Endothelial cell of umbilical vein (primary cell): ENCODE measurements at regions not wholly inside any gene's neighbourhood (a gene's known extent, or its start where the extent isn't known, plus 50 kb on each side); places are given as distances from the start of the nearest gene placed in this dataset.

ENCODE experiments used
- BruUV-seq: library from RNA; stranded (reverse); fragments of 400-500 nt; replicated peaks from 2 replicates; lab custom pipeline; 2021; lab: Mats Ljungman, UMichigan
- CTCF ChIA-PET: fragments of 300-600, 350-600 bp; sonication (Branson Sonifier 250); formaldehyde crosslinking; loops from one replicate; lab custom pipeline; 2021; ENCODE audit warnings: antibody characterized with exemption, inconsistent platforms; lab: Charles Lee
- POLR2A ChIA-PET: fragments of 300-600, 350-600 bp; sonication (Branson Sonifier 250); formaldehyde crosslinking; loops from one replicate; lab custom pipeline; 2021; ENCODE audit warnings: antibody characterized with exemption, inconsistent platforms; lab: Charles Lee
- DNase-seq: peaks from one replicate; pipeline ENCODE4 v3.0.0-alpha.2; 2011; ENCODE audit warnings: low read depth, low spot score
- FAIRE-seq: peaks from 2 replicates; lab custom pipeline; 2011; peaks lifted over from hg19 to GRCh38; lab: Jason Lieb, UNC
- H2AFZ ChIP-seq: 2 replicates; pipeline ENCODE4 v1.6.0; 2012; ENCODE audit warnings: low read depth, low read length, control low read depth, inconsistent platforms
- H3K27ac ChIP-seq: 2 replicates; pipeline ENCODE4 v1.5.1; 2011; ENCODE audit warnings: low read depth, mild to moderate bottlenecking, control low read depth, low read length, moderate library complexity; ENCODE audit not compliant: insufficient read depth
- H3K27me3 ChIP-seq, 2 experiments: 2 replicates each; pipeline versions ENCODE4 v1.6.0 to v1.6.1; 2011; ENCODE audit warnings: low read length in 2 of 2, mixed read lengths in 1 of 2; ENCODE audit not compliant: control insufficient read depth in 2 of 2, insufficient read depth in 2 of 2
- H3K36me3 ChIP-seq, 2 experiments: 2 replicates in 1 of 2; 3 replicates in 1 of 2; pipeline ENCODE4 v1.5.1; 2011; ENCODE audit warnings: low read length in 2 of 2, mild to moderate bottlenecking in 1 of 2, moderate library complexity in 1 of 2; ENCODE audit not compliant: control insufficient read depth in 2 of 2, insufficient read depth in 2 of 2; ENCODE audit errors: extremely low read depth in 1 of 2
- H3K4me1 ChIP-seq: 3 replicates; pipeline ENCODE4 v1.5.1; 2011; ENCODE audit warnings: mild to moderate bottlenecking, low read length; ENCODE audit not compliant: control insufficient read depth, insufficient read depth; ENCODE audit errors: extremely low read depth
- H3K4me2 ChIP-seq: 2 replicates; pipeline ENCODE4 v1.6.1; 2011; ENCODE audit warnings: low read length, control low read depth, mixed read lengths; ENCODE audit not compliant: insufficient read depth
- H3K4me3 ChIP-seq, 3 experiments: fragments of 200-600 bp in 1 of 3; sonication (generic), shearing (Covaris generic) in 1 of 3; replicated peaks in 1 of 3; 2 replicates each; pipeline ENCODE4 v1.5.1; 2011 to 2016; ENCODE audit warnings: control low read depth in 3 of 3, low read length in 3 of 3, mild to moderate bottlenecking in 2 of 3, inconsistent platforms in 1 of 3, low read depth in 1 of 3, moderate library complexity in 1 of 3; ENCODE audit not compliant: insufficient read depth in 1 of 3
- H3K79me2 ChIP-seq: 2 replicates; pipeline ENCODE4 v1.6.0; 2012; ENCODE audit warnings: low read length, inconsistent platforms; ENCODE audit not compliant: control insufficient read depth, insufficient read depth
- H3K9ac ChIP-seq: replicated peaks from 2 replicates; pipeline ENCODE3; 2011; ENCODE audit warnings: low read length, control low read depth; ENCODE audit not compliant: insufficient read depth; ENCODE audit errors: extremely low read depth
- H3K9me1 ChIP-seq: replicated peaks from 3 replicates; pipeline ENCODE4 v1.6.0; 2011; ENCODE audit warnings: mild to moderate bottlenecking, low read length; ENCODE audit not compliant: control insufficient read depth, insufficient read depth; ENCODE audit errors: extremely low read depth
- H3K9me3 ChIP-seq: replicated peaks from 2 replicates; pipeline ENCODE4 v1.5.1; 2012; ENCODE audit warnings: low read length, inconsistent platforms; ENCODE audit not compliant: control insufficient read depth, insufficient read depth
- H4K20me1 ChIP-seq: replicated peaks from 2 replicates; pipeline ENCODE3; 2011; ENCODE audit warnings: mild to moderate bottlenecking, low read length; ENCODE audit not compliant: control insufficient read depth, insufficient read depth; ENCODE audit errors: extremely low read depth
- EZH2 ChIP-seq: IDR thresholded peaks from 2 replicates; pipeline ENCODE4 v1.6.1; 2012; ENCODE audit warnings: borderline replicate concordance, low read depth, mild to moderate bottlenecking, moderate library complexity, low read length, inconsistent platforms; ENCODE audit not compliant: severe bottlenecking
- FOS ChIP-seq: IDR thresholded peaks from 2 replicates; pipeline ENCODE4 v1.6.1; 2011; ENCODE audit warnings: mild to moderate bottlenecking, low read length, moderate library complexity, borderline replicate concordance; ENCODE audit not compliant: insufficient read depth
- GATA2 ChIP-seq: IDR thresholded peaks from 2 replicates; pipeline ENCODE4 v1.7.0; 2011; ENCODE audit warnings: low read depth, mild to moderate bottlenecking, moderate library complexity, mixed read lengths, low read length; ENCODE audit not compliant: insufficient read length, insufficient read depth
- JUN ChIP-seq: IDR thresholded peaks from 2 replicates; pipeline ENCODE4 v1.6.1; 2011; ENCODE audit warnings: borderline replicate concordance, low read depth; ENCODE audit not compliant: insufficient read length, insufficient read depth
- MYC ChIP-seq: IDR thresholded peaks from one replicate; pipeline ENCODE4 v1.6.1; 2011; ENCODE audit warnings: mild to moderate bottlenecking, low read depth, low read length
- POLR2A ChIP-seq: IDR thresholded peaks from 2 replicates; pipeline ENCODE4 v1.6.1; 2012; ENCODE audit warnings: low read depth, mild to moderate bottlenecking, control low read depth, low read length
- POLR2AphosphoS5 ChIP-seq: IDR thresholded peaks from 2 replicates; pipeline ENCODE4 v1.6.1; 2012; ENCODE audit warnings: low read depth, mild to moderate bottlenecking, control low read depth, low read length, moderate library complexity; ENCODE audit not compliant: insufficient read depth
- dilution Hi-C: fragments of 300-500 bp; cut with MboI; formaldehyde crosslinking; loops from one replicate; pipeline ENCODE4 v1.15.0; 2019; ENCODE audit warnings: low sequenced_read_pairs; ENCODE audit not compliant: extremely low pct_ligation_motif_present
- intact Hi-C: fragments of 100-400 bp; cut with micrococcal nuclease; formaldehyde crosslinking; loops from one replicate; pipeline ENCODE4 v1.10.0; 2022
- TF ChIP-seq, protein P1 (sequence below): IDR thresholded peaks from 2 replicates; pipeline ENCODE4 v1.6.1; 2011; ENCODE audit not compliant: insufficient read depth, insufficient read length
- TF ChIP-seq, protein P2 (sequence below), 2 donors: IDR thresholded peaks; 1 replicate in 1 of 2; 2 replicates in 1 of 2; pipeline ENCODE4 v1.5.1; 2011; ENCODE audit warnings: low read length in 2 of 2, mild to moderate bottlenecking in 2 of 2, moderate library complexity in 2 of 2, control low read depth in 1 of 2, inconsistent platforms in 1 of 2, low read depth in 1 of 2; ENCODE audit not compliant: insufficient read depth in 1 of 2; ENCODE audit errors: extremely low read depth in 1 of 2

DNA sequence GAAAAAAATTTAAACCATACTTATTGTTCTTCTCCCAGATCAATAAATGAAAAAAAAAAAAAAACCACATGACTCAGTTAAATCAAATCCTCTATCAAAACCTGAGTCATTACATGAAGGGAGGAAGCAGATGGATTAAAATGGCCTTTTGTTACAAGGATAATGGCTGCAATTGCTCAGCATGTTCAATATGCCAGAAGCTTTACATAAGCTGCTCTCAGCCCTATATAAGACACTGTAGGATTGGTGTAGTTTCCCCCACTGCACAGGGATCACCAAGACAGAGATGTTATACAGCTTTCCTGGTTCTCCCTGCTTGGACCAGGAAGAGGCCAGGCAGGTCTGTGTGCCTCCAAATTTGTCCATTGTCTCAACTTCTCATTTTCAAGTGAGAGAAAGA lies 101.6 kb upstream of the MAP1B start:
- no peak overlapping the region for H3K4me3 ChIP-seq
- no peak overlapping the region for H3K4me2 ChIP-seq
- no peak overlapping the region for H3K27ac ChIP-seq
- ChIA-PET CTCF (interaction anchor here (2.0 to 2.7 kb wide), 2 partner anchors 14 to 223 kb away, joined by 4 to 7 read pairs; no protein-coding TSS in a partner anchor), POLR2A (no interaction called here)
- no TSS peak for BruUV-seq
- dilution Hi-C loops, result no loop called here
- no peaks in the 10 kb centered on the region for H3K4me1 ChIP-seq
- H2AFZ ChIP-seq, result no peak overlapping the region
- peaks cover 30 to 59% of the 10 kb centered on the region in 2 experiments for H3K27me3 ChIP-seq
- no peaks in the 10 kb centered on the region for H3K36me3 ChIP-seq
- no peak overlapping the region for H3K9ac ChIP-seq
- no peak for DNase-seq
- no peaks in the 10 kb centered on the region for H3K9me3 ChIP-seq
- no peak for FAIRE-seq
- intact Hi-C loops, result no loop called here
- H4K20me1 ChIP-seq, result no peaks in the 10 kb centered on the region
- TF ChIP-seq, protein P1, sequence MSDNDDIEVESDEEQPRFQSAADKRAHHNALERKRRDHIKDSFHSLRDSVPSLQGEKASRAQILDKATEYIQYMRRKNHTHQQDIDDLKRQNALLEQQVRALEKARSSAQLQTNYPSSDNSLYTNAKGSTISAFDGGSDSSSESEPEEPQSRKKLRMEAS, result no peak
- TF ChIP-seq JUN, result no peak
- no peak for TF ChIP-seq FOS
- TF ChIP-seq, protein P2, sequence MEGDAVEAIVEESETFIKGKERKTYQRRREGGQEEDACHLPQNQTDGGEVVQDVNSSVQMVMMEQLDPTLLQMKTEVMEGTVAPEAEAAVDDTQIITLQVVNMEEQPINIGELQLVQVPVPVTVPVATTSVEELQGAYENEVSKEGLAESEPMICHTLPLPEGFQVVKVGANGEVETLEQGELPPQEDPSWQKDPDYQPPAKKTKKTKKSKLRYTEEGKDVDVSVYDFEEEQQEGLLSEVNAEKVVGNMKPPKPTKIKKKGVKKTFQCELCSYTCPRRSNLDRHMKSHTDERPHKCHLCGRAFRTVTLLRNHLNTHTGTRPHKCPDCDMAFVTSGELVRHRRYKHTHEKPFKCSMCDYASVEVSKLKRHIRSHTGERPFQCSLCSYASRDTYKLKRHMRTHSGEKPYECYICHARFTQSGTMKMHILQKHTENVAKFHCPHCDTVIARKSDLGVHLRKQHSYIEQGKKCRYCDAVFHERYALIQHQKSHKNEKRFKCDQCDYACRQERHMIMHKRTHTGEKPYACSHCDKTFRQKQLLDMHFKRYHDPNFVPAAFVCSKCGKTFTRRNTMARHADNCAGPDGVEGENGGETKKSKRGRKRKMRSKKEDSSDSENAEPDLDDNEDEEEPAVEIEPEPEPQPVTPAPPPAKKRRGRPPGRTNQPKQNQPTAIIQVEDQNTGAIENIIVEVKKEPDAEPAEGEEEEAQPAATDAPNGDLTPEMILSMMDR (IDR thresholded peaks at IDR 0.05; ENCODE audit: extremely low read depth in 1 of 2, insufficient read depth in 1 of 2, low read depth in 1 of 2, low read length in 2 of 2), result no peak
- no peak for TF ChIP-seq EZH2
- TF ChIP-seq GATA2, result no peak
- TF ChIP-seq POLR2AphosphoS5, result no peak
- no peak for TF ChIP-seq MYC
- TF ChIP-seq POLR2A, result no peak
- no peaks in the 10 kb centered on the region for H3K9me1 ChIP-seq
- H3K79me2 ChIP-seq, result no peaks in the 10 kb centered on the region
